HG03558 (cell line): ENCODE measurements at regions not wholly inside any gene's neighbourhood (a gene's known extent, or its start where the extent isn't known, plus 50 kb on each side); places are given as distances from the start of the nearest gene placed in this dataset.
"Not testable (repeated sequence)": the region's sequence is repeated elsewhere in the genome, so short reads cannot be mapped to it uniquely, and the experiment has no call there.

ENCODE experiments used
- ATAC-seq: cut with Tn5 transposase; IDR thresholded peaks from one replicate; pipeline ENCODE4 v1.9.1; 2021; ENCODE audit warnings: moderate number of reproducible peaks; ENCODE audit not compliant: unreplicated experiment; ENCODE audit errors: extremely low read depth

GRCh38 chr14:41549821-41550607, 56.7 kb upstream of the LRFN5 start:
- no peak for ATAC-seq

DNA sequence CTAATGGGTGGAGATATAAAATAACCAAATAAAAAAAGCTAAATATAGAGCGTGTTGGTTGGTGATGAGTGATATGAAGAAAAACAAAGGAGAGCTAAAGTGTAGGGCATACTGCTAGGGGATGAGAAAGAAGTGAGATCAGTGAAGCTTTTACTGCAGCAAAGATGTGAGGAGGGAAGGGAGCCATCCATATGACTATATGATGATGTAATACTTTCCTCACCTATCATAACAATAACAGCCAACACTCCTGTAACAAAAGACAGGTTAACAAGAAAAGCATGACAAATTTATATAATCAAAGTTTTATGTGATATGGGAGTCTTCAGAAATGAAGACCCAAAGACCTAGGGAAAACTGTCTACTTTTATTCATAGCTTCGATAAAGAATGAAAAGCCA, 57.4 kb upstream of the LRFN5 start:
- ATAC-seq = no peak

- no peak for ATAC-seq
Observed at GRCh38 chr14:41548666-41549065, 58.0 kb upstream of the LRFN5 start.

DNA sequence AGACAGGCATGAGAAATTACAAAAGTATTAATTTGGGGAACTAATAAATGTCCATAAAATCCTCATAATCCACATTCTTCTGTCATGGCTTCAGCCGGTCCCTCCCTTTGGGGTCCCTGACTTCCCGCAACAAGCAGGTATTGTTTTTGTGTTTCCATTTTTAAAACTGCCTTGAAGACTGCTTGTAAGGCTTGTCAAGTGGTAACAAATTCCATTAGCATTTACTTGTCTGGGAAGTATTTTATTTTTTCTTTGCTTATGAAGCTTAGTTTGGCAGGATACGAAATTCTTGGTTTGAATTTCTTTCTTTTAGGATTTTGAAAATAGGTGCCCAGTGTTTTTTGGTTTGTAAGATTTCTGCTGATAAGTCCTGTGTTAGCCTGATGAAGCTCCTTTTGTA, 65.3 kb upstream of the LRFN5 start:
- no peak for ATAC-seq

DNA sequence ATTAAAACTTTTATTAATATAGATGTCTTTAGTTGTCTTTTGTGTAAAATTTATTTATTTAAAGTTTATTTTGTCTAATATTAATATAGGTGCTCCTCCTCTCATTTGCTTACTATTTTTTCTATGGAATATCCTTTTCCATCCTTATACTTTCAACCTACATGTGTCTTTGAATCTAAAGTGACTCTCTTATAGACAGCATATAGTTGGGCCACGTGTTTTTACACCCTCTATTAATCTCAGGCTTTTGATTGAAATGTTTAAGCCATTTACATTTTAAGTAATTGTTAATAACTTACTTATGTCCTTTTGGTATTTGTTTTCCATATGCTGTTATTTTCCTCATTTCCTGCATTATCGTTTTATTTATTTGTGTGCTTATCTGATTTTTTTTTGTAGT, 74.4 kb upstream of the LRFN5 start:
- no peak for ATAC-seq

DNA sequence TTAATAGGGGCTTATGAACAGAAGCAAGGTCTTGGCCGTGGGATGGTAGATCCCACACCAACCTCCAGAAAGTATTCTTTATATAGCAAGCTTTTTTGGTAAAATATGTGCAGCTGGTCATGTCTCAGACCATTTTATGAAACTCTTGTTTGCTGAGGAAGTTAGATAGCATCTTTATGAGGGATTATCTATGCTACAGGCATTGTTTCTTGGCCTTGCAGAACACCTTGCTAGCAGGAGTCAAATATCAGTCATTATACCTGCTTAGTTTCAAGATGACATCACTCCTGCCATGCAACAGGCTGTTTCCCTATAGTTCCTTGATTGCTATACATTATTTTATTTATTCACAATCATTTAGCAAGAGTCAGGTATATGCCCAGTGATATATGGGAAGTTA, 84.8 kb upstream of the LRFN5 start:
- ATAC-seq = no peak

DNA sequence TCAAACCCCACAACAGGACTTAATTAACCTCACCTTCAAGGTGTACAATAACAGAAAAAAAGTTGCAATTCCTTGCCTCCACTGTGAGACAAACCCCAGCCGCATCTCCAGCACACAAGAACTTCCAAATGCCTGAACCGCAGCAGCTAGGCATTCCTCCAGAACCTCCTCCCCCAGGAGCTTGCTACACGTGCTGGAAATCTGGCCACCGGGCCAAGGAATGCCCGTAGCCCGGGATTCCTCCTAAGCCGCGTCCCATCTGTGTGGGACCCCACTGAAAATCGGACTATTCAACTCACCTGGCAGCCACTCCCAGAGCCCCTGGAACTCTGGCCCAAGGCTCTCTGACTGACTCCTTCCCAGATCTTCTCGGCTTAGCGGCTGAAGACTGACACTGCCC, 88.6 kb upstream of the LRFN5 start:
- not testable (repeated sequence) for ATAC-seq

GRCh38 chr14:41506552-41506951, 100.1 kb upstream of the LRFN5 start:
- ATAC-seq = no peak

DNA sequence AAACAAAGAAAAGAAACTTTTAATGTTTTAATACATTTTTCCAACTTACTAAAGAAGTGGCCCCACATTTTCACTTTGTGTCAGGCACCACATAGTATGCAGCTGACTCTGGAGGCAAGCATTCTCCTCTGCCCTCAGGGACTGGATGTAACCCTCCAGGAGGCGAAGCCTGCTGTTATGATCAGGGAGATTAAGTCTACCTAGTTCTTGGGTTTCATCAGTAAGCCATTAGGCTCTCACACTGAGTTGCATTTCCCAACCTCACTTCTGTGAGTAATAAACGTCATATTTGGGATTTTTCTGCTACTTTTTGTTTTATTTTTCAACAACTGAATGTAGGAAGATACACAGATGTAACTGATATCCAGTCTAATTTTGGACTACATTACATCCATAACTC, 101.2 kb upstream of the LRFN5 start:
- ATAC-seq = no peak

GRCh38 chr14:41498959-41499358, 107.7 kb upstream of the LRFN5 start:
- ATAC-seq = no peak

DNA sequence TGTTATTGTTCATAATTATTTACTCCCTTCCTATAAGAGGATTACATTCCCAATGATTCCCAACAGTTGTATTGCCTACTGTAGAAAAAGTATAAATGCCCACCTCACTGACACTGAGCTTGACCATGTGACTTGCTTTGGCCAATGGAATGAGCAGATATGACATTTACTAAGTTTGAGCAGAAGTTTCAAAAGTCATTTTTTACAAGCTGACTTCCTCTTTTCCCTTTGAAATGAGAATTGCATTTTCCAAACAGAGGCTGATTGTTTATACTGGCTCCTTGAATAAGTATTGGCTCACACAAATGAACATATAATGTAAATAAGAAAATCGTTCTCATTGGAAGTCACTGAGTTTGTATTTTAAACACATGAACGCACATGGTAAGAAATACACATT, 116.4 kb upstream of the LRFN5 start:
- ATAC-seq = no peak

DNA sequence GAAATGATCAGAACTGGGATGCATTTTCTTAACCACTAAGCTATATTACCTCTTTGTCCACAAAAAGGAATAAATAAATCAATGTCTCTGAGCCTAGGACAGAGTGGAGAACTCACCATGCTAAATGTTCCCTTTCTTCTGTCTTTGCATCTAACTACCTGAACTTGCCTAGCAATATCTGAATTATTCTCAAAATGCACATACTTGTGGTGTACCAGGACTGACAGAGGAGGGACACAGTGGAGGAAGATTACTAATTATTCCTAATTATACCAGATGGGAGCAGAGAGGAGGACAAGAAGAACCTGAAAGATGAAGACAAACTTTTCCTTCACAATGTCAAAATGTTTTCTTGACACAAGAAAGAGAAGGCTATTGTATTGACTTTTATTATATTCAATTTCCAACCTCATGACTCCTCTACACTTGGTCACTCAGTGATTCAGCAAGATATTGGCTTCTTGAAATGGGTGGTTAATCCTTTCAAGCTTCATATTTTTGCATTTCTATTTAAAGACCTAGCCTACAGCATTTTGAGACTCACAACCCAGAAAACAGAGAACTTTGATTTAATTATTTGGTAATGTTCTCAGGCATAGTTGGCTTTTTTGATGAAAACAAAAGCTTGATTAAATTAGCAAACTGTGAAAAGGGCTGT, 117.2 kb upstream of the LRFN5 start:
- no peak for ATAC-seq

DNA sequence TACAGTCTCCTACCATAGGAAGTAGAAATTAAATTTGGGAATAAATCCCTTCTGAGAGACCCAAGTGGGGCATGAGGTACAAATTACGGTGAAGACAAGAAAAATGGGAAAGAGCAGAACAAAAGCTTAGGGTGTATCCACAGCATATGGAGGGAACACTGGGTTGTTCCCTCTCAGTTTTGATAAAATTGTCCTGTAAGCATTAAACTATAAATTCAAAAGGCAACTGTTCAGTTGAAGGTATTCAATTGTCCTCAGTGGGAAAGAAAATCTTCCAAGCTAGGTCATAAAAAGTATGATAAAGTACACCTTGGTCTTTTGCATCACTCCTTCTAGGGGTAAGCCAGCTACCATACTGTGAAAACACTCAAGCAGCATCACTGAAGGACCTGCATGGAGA, 118.3 kb upstream of the LRFN5 start:
- ATAC-seq = no peak

- no peak for ATAC-seq
Observed at GRCh38 chr14:41482861-41483260, 123.8 kb upstream of the LRFN5 start.

DNA sequence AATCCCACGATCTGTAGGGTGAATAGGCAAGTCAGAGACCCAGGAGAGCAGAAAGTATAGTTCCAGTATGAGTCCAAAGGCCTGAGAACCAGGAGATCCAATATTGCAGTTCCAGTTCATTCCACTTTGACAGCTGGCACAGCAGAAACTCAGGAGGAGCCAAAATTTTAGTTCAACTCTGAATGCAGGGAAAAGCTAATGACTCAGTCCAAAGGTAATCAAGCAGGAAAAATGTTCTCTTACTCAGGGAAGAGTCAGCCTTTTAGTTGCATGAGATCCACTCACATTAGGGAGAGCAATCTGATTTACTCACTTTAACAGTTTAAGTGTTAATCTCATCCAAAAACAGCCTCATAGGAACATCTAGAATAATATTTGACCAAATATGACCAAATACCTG, 130.2 kb upstream of the LRFN5 start:
- ATAC-seq = no peak

DNA sequence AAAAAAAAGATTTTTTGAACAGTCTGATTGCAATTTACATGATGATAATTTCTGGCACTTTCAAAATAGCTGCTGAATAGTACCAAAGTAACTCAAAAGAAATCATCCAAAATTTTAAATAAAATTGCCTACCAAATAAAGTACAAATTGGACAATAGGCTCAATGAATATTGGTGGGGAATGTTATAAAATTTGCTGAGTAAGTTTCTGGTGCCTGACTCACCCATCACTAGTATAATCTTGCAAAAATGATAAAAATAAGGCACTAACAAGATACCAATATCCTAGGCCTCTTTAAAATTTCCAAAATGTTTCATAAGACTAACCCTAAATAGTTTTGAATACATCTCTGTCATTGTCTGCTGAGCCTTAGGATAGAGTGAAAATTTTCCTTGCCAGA, 145.3 kb upstream of the LRFN5 start:
- no peak for ATAC-seq

DNA sequence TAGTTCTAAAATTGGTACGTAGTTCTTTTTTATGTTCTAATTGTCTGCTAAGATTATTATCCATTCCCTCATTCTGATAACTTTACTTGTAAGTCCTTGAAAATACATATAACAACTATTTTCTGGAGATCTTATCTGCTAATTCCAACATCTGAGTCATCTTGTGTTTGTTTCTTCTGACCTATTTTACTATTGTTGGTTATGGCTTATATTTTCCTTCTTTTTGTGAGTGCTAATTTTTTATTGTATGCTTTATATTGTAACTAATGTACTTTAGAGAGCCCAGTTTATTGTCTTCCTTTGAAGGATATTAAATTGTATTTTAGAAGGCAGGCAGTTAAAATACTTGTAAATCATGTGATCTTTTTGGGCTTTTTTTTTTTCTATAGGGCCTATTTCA, 149.3 kb upstream of the LRFN5 start:
- ATAC-seq = no peak

DNA sequence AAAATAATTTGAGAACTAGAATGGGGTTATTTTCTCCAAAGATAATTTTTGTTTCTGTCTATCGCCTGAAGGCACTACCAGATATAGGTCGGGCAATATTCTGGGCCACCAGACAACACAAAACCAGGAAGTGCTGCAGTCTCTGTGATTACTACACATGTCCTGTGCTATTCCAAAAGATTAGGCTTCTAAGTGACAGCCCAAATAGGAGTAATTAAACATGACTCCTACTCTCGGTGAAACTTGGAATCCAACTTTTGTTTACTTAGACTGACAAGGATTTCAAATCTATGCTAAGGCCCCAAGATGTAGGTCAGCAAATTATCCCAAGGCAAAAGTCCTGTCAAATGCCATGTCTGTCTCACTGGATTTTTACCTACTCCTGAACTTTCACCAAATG, 157.6 kb upstream of the LRFN5 start:
- no peak for ATAC-seq

GRCh38 chr14:41446008-41446407, 160.7 kb upstream of the LRFN5 start:
- no peak for ATAC-seq

DNA sequence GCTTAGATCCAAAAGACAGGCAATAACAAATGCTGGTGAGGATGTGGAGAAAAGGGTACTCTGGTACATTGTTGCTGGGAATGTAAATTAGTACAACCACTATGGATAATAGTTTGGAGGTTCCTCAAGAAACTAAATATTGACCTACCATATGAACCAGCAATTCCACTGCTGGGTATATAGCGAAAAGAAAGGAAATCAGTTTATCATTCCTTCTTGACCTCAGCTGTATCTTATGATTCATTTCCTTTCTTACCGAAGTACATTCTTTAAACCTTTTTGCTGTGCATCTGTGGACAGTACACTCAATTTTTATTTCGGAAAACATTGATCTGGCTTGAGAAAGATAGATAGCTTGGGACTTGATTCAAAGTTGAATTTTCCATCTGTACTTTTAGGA, 183.2 kb upstream of the LRFN5 start:
- ATAC-seq = no peak

DNA sequence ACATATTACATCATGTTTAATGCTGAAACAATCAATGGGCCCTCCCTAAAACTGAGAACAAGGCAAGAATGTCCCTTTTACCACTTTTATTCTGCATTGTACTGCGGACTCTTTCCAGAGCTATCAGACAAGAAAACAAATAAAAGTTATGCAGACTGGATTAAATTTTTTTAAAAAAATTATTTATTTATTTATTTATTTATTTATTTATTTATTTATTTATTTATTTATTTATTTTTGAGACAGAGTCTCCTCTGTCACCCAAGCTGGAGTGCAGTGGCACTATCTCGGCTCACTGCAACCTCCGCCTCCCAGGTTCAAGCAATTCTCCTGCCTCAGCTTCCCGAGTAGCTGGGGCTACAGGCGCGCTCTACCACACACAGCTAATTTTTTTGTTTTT, 185.4 kb upstream of the LRFN5 start:
- not testable (repeated sequence) for ATAC-seq

- no peak for ATAC-seq
Observed at GRCh38 chr14:41419709-41420108, 187.0 kb upstream of the LRFN5 start.
